ENCODE measurements at regions not wholly inside any gene's neighbourhood (a gene's known extent, or its start where the extent isn't known, plus 50 kb on each side); places are given as distances from the start of the nearest gene placed in this dataset.

DNA sequence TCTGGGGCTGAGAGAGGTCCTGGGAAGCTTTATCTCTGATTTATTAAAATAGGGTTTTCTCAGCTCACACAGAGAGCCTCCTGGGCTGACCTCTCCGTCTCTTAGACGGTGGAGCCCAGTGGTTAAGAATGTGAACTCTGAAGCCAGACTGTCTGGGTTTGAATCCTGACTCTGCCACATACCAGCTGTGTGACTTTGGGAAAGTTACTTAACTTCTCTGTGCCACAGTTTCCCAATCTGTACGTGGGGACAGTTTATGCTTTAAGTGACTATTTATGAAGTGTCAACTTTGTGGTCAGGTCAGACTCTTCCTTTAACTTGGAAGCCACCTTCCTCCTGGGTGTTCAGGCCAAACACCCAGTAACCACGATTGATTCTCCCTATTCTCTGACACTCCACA lies 290.9 kb downstream of the AACS start:
- no peak for TF ChIP-seq EZH2 (IDR thresholded peaks at IDR 0.05; ENCODE audit: low read depth)
- TF ChIP-seq, protein P1, sequence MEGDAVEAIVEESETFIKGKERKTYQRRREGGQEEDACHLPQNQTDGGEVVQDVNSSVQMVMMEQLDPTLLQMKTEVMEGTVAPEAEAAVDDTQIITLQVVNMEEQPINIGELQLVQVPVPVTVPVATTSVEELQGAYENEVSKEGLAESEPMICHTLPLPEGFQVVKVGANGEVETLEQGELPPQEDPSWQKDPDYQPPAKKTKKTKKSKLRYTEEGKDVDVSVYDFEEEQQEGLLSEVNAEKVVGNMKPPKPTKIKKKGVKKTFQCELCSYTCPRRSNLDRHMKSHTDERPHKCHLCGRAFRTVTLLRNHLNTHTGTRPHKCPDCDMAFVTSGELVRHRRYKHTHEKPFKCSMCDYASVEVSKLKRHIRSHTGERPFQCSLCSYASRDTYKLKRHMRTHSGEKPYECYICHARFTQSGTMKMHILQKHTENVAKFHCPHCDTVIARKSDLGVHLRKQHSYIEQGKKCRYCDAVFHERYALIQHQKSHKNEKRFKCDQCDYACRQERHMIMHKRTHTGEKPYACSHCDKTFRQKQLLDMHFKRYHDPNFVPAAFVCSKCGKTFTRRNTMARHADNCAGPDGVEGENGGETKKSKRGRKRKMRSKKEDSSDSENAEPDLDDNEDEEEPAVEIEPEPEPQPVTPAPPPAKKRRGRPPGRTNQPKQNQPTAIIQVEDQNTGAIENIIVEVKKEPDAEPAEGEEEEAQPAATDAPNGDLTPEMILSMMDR (conservative IDR thresholded peaks at IDR 0.05): no peak
